PFSK-1 (cell line): ENCODE measurements at regions not wholly inside any gene's neighbourhood (a gene's known extent, or its start where the extent isn't known, plus 50 kb on each side); places are given as distances from the start of the nearest gene placed in this dataset.

Experiments used
- FOXP2 ChIP-seq: optimal IDR thresholded peaks from 2 replicates; pipeline ENCODE3; 2011; ENCODE audit warnings: borderline replicate concordance, control low read depth, inconsistent platforms; ENCODE audit not compliant: insufficient read depth; ENCODE audit errors: extremely low read length, extremely low read depth
- POLR2AphosphoS5 ChIP-seq: IDR thresholded peaks from 2 replicates; pipeline ENCODE4 v1.6.1; 2012; ENCODE audit warnings: low read depth, mild to moderate bottlenecking, control low read depth, low read length, moderate library complexity
- REST ChIP-seq, 2 experiments: IDR thresholded peaks; 2 replicates each; pipeline versions ENCODE4 v1.6.1 to v1.8.0; 2011 to 2012; ENCODE audit warnings: low read depth in 2 of 2, low read length in 2 of 2, control low read depth in 1 of 2, inconsistent platforms in 1 of 2, mild to moderate bottlenecking in 1 of 2, moderate library complexity in 1 of 2; ENCODE audit not compliant: insufficient read depth in 1 of 2
- SIN3A ChIP-seq: IDR thresholded peaks from 2 replicates; pipeline ENCODE4 v1.6.1; 2012; ENCODE audit warnings: mild to moderate bottlenecking, low read length, moderate library complexity, borderline replicate concordance; ENCODE audit not compliant: insufficient read depth
- TAF1 ChIP-seq: IDR thresholded peaks from 2 replicates; pipeline ENCODE4 v1.6.1; 2012; ENCODE audit warnings: low read length, control low read depth, borderline replicate concordance; ENCODE audit not compliant: insufficient read depth

GRCh38 chr1:218553197-218553596 is 208.1 kb downstream of the TGFB2 start:
- no peak for TF ChIP-seq SIN3A
- no peak for TF ChIP-seq REST (IDR thresholded peaks at IDR 0.05; ENCODE audit: insufficient read depth in 1 of 2, low read depth in 2 of 2, low read length in 2 of 2)
- no peak for TF ChIP-seq FOXP2
- TF ChIP-seq POLR2AphosphoS5 = no peak
- no peak for TF ChIP-seq TAF1

- TF ChIP-seq FOXP2 = no peak
- no peak for TF ChIP-seq TAF1
- no peak for TF ChIP-seq REST (IDR thresholded peaks at IDR 0.05; ENCODE audit: insufficient read depth in 1 of 2, low read depth in 2 of 2, low read length in 2 of 2)
- no peak for TF ChIP-seq SIN3A
- no peak for TF ChIP-seq POLR2AphosphoS5
These were observed 210.9 kb downstream of the TGFB2 start for GRCh38 chr1:218556016-218556415.

GRCh38 chr1:218557731-218558130 is 212.6 kb downstream of the TGFB2 start:
- TF ChIP-seq POLR2AphosphoS5 = no peak

- no peak for TF ChIP-seq SIN3A
These were observed 213.2 kb downstream of the TGFB2 start for GRCh38 chr1:218558271-218558810.

GRCh38 chr1:218565377-218565776 is 220.2 kb downstream of the TGFB2 start:
- TF ChIP-seq REST (IDR thresholded peaks at IDR 0.05; ENCODE audit: insufficient read depth in 1 of 2, low read depth in 2 of 2, low read length in 2 of 2) = no peak
- no peak for TF ChIP-seq POLR2AphosphoS5
- TF ChIP-seq FOXP2 = no peak
- no peak for TF ChIP-seq SIN3A
- no peak for TF ChIP-seq TAF1

- TF ChIP-seq SIN3A (no peak), FOXP2 (no peak)
These were observed 223.9 kb downstream of the TGFB2 start for GRCh38 chr1:218568962-218569550.

- TF ChIP-seq SIN3A (no peak), FOXP2 (no peak), REST (IDR thresholded peaks at IDR 0.05; ENCODE audit: insufficient read depth in 1 of 2, low read depth in 2 of 2, low read length in 2 of 2) (no peak), POLR2AphosphoS5 (no peak), TAF1 (no peak)
These were observed 225.3 kb downstream of the TGFB2 start for GRCh38 chr1:218570456-218570855.
